Nephron (organoid): ENCODE measurements at regions not wholly inside any gene's neighbourhood (a gene's known extent, or its start where the extent isn't known, plus 50 kb on each side); places are given as distances from the start of the nearest gene placed in this dataset.
"Not testable (repeated sequence)": the region's sequence is repeated elsewhere in the genome, so short reads cannot be mapped to it uniquely, and the experiment has no call there.

Experiments
- H3K27ac Mint-ChIP-seq, 3 experiments: 2 replicates each; pipeline ENCODE4 v1.8.0; 2020; ENCODE audit warnings: mixed read lengths in 3 of 3, mild to moderate bottlenecking in 2 of 3, moderate library complexity in 1 of 3
- H3K27me3 Mint-ChIP-seq: 2 replicates; pipeline ENCODE4 v1.8.0; 2021; ENCODE audit warnings: low read depth, mild to moderate bottlenecking, moderate library complexity, mixed read lengths
- H3K36me3 Mint-ChIP-seq: 2 replicates; pipeline ENCODE4 v1.8.0; 2020; ENCODE audit warnings: low read depth, mixed read lengths
- H3K4me1 Mint-ChIP-seq: 2 replicates; pipeline ENCODE4 v1.8.0; 2020; ENCODE audit warnings: mixed read lengths
- H3K4me3 Mint-ChIP-seq, 3 experiments: 2 replicates each; pipeline ENCODE4 v1.8.0; 2020; ENCODE audit warnings: mild to moderate bottlenecking in 3 of 3, mixed read lengths in 3 of 3, moderate library complexity in 2 of 3
- H3K9me3 Mint-ChIP-seq: 2 replicates; pipeline ENCODE4 v1.8.0; 2020; ENCODE audit warnings: mixed read lengths
- CTCF ChIP-seq, 3 experiments: fragments of 200-600 bp; sonication (generic); IDR thresholded peaks; one replicate each; pipeline ENCODE4 v1.5.0; 2021; ENCODE audit warnings: antibody characterized with exemption in 3 of 3; ENCODE audit not compliant: unreplicated experiment in 3 of 3

- Mint-ChIP-seq H3K4me1 (peaks cover 6% of the 10 kb centered on the region), H3K36me3 (no peaks in the 10 kb centered on the region), H3K27me3 (peaks cover 80% of the 10 kb centered on the region), H3K27ac (no peak overlapping the region), H3K9me3 (peaks cover 14% of the 10 kb centered on the region), H3K4me3 (no peak overlapping the region)
- TF ChIP-seq CTCF (IDR thresholded peaks at IDR 0.05; ENCODE audit: unreplicated experiment in 3 of 3): peak; percentile 70 to 83 (median 79)
These were observed 114.5 kb downstream of the ADRA2C start for GRCh38 chr4:3880615-3881120.

GRCh38 chr4:3882316-3882885 is 116.2 kb downstream of the ADRA2C start:
- not testable (repeated sequence) for H3K9me3 Mint-ChIP-seq, H3K27ac Mint-ChIP-seq, H3K4me3 Mint-ChIP-seq, H3K36me3 Mint-ChIP-seq, H3K4me1 Mint-ChIP-seq
- H3K27me3 Mint-ChIP-seq: peaks cover 80% of the 10 kb centered on the region

GRCh38 chr4:3884261-3884660 is 118.1 kb downstream of the ADRA2C start:
- not testable (repeated sequence) for H3K4me1 Mint-ChIP-seq, H3K4me3 Mint-ChIP-seq, H3K9me3 Mint-ChIP-seq, H3K36me3 Mint-ChIP-seq, H3K27ac Mint-ChIP-seq
- H3K27me3 Mint-ChIP-seq: peaks cover 64% of the 10 kb centered on the region

- H3K4me3 Mint-ChIP-seq, H3K9me3 Mint-ChIP-seq, H3K4me1 Mint-ChIP-seq, H3K27ac Mint-ChIP-seq, H3K36me3 Mint-ChIP-seq: not testable (repeated sequence)
- TF ChIP-seq CTCF (IDR thresholded peaks at IDR 0.05; ENCODE audit: unreplicated experiment in 3 of 3): peak in 1 of 3 experiments; percentile 15
- H3K27me3 Mint-ChIP-seq: peaks cover 33% of the 10 kb centered on the region
These were observed 127.4 kb downstream of the ADRA2C start for GRCh38 chr4:3893590-3893989.

GRCh38 chr4:3894086-3894959 is 128.1 kb downstream of the ADRA2C start:
- H3K9me3 Mint-ChIP-seq, H3K36me3 Mint-ChIP-seq, H3K27ac Mint-ChIP-seq, H3K4me3 Mint-ChIP-seq, H3K4me1 Mint-ChIP-seq: not testable (repeated sequence)
- peaks cover 33% of the 10 kb centered on the region for H3K27me3 Mint-ChIP-seq

GRCh38 chr4:3896441-3896840 is 130.3 kb downstream of the ADRA2C start:
- peaks cover 29% of the 10 kb centered on the region for H3K27me3 Mint-ChIP-seq
- H3K4me3 Mint-ChIP-seq: no peak overlapping the region
- no peak for TF ChIP-seq CTCF (IDR thresholded peaks at IDR 0.05; ENCODE audit: unreplicated experiment in 3 of 3)
- no peaks in the 10 kb centered on the region for H3K4me1 Mint-ChIP-seq
- H3K36me3 Mint-ChIP-seq: no peaks in the 10 kb centered on the region
- H3K9me3 Mint-ChIP-seq: no peaks in the 10 kb centered on the region
- H3K27ac Mint-ChIP-seq: no peak overlapping the region

- H3K9me3 Mint-ChIP-seq, H3K4me1 Mint-ChIP-seq, H3K27ac Mint-ChIP-seq, H3K36me3 Mint-ChIP-seq, H3K4me3 Mint-ChIP-seq: not testable (repeated sequence)
- peaks cover 31% of the 10 kb centered on the region for H3K27me3 Mint-ChIP-seq
These were observed 130.8 kb downstream of the ADRA2C start for GRCh38 chr4:3896871-3897578.
